H54 (cell line): ENCODE measurements at regions not wholly inside any gene's neighbourhood (a gene's known extent, or its start where the extent isn't known, plus 50 kb on each side); places are given as distances from the start of the nearest gene placed in this dataset.

ENCODE experiments used
- DNase-seq: peaks from one replicate; pipeline ENCODE4 v3.0.0; 2011; ENCODE audit warnings: low spot score, mixed read lengths; ENCODE audit not compliant: insufficient read length
- FAIRE-seq: peaks from 3 replicates; lab custom pipeline; 2011; peaks lifted over from hg19 to GRCh38; lab: Jason Lieb, UNC
- POLR2A ChIP-seq: IDR thresholded peaks from 2 replicates; pipeline ENCODE4 v1.6.1; 2011; ENCODE audit warnings: low read depth, mild to moderate bottlenecking, low read length

DNA sequence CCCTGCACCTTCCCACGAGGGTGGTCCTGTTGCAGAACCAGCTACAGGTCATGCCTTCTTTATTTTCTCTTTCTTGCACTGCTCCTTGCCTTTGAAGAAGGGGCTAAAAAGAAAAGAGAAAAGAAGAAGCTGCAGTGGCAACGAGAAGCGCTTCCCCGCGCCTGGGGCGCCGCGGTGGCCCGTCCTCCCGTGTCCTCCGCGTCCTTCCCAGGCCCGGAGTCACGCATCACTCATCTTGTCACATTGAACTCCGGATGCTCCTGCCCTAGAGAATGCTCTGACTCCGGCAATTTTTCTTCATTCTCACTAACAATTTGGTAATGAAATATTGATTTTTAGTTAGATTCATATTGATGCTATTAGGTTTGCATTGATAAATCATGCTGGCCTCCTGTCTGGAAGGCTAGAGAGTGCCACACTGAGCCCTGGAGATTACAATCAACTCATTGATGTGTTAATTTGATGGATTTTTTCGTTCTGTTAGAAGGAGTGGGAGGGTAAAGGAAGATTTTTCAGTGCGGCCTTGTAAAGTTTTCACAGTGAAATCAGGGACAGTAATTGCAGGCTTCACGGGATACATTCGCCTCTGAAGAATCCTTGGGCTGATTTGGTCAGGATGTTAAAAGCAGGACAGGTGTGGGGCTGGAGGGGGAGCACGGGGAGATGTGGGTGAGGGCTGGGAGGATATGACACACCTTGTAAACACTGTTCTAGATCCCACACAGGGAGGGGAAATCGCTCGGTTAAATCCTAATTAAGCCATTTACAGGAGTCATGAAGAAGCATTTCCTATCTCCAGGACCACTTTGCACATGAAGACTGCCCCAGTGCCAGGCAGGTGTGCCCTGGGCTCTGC, 349.3 kb downstream of the ZNF516 start:
- DNase-seq, result no peak
- TF ChIP-seq POLR2A, result no peak
- FAIRE-seq, result no peak

DNA sequence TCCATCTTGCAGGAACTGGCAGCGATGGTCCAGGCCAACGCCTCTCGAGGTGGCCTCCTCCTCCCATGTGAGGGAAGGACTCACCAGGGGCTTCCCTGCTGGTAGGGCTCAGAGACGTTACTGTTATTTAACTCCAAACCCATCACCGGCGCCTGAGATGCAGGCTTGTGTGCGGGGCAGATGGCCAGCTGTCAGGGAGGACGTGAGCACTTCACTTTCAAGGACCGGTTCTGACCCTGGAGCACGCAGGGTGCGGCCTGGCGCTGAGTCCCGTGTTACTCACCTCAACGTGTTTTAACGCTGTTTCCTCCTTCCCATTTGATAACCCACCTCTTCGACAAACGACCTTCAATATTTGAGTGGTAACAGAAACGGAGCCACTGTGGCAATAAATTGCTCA, 350.2 kb downstream of the ZNF516 start:
- FAIRE-seq (no peak), DNase-seq (no peak)
- TF ChIP-seq POLR2A, result no peak

DNA sequence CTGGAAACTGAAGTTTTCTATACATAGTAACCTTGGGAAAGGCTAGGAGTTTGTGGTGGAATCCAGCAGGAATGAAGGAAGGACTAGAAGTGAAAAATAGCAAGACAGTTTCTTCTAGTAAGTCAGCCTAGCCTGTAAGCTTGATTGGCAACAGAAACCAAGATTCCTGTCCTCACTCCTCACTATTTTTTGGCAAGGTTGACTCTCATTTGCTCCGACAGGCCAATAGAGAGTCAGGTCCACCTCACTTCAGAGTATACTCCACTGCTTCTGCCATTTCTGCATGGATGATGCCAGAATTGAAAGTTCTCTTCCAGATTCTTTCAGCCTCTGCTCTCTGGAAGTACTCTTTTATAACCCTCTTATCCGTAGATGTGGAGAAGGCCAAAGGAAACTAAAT, 352.4 kb downstream of the ZNF516 start:
- no peak for DNase-seq
- FAIRE-seq, result no peak
- TF ChIP-seq POLR2A, result no peak

DNA sequence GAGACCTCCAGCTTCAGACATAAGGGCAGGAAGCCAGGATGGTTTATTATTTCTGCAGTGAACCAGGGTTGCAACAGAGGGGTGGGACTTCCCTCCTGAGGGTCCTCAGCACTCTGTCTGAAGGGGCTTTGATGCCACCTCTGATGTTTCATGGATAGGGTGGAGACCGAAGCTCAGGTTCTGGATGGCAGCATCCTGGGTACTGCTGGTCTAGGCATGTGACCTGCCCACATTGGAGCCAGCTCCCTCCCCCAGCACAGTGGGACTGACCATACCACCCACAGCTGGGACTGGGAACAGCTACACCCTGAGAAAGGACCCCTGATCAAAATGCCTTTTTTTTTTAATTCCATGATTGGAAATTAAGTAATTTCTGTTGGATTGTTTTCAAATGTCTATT, 355.2 kb downstream of the ZNF516 start:
- DNase-seq, result no peak
- FAIRE-seq, result no peak
- TF ChIP-seq POLR2A, result no peak

DNA sequence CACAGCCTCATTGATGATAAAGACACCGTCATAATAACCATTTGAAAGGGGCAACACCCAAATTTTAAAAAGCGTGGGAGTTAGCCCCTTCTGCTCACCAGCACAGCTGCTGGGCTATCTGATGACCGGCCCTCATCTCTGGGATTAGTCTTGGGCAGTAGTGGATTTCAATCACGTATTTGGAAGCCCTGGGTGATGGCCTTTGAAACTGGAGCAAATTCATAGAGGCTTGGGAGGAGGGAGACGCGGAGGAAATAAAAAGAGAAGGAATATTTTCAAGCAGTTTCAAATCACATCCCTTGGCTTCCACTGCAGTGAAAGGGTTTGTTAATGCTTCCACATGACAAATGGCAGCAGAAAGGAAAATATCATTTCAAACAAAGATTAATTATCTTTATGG, 357.8 kb downstream of the ZNF516 start:
- TF ChIP-seq POLR2A, result no peak
- FAIRE-seq, result no peak
- no peak for DNase-seq

DNA sequence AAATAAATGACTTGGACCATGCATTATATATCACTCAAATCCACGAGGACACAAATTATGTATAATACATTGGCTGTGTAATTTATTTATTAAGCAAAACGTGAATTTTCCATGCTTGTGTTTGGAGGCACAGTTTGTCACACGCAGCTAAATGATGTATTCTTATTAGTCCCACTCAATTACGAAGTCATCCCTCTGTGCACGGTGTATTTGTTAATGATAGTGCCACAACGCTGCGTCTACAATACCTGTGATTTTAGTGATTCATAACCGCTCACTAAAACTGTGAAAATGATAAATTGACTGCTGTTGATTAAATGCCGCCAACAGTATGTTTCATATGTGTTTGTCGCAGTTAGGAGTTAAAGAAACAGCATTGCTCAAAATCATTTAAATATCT, 358.3 kb downstream of the ZNF516 start:
- DNase-seq (no peak), FAIRE-seq (no peak)
- no peak for TF ChIP-seq POLR2A

DNA sequence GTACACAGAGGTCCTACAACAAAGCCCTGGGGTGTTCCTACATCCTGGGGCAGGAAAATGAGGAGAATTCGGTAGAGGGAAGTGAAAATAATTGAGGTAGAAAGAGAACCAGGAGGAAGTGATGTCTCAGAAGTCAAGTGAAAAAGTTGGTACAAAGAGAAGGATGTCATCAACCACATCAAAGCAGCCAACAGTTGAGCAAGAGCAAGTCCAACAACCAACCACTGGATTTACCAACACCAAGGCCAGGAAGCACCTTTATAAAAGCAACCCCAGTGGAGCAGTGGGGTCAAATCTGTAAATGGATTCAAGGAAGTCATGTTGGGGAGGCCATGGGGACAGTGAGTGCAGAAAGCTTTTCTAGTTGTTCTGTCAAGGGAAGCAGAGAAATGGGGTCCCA, 360.4 kb downstream of the ZNF516 start:
- FAIRE-seq (no peak), DNase-seq (no peak)
- no peak for TF ChIP-seq POLR2A

DNA sequence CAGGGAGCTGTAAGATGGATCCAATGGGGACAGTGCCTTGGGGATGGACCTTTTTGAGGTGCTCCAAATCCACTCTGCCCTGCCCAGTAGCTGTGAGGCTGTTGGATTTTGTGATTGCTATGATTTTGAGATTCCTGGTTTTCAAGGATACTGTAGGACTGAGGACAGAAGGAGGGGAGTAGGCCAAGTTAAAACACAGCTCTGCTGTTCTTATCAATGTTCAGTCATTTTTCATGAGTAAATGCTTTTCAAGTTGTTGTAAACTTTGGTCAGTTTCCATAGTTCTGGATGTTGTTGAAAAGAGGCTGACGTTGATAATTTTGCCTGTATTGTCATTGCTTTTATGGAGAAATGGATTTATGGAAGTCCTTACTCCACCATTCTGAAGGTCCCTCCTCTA, 361.2 kb downstream of the ZNF516 start:
- DNase-seq, result no peak
- TF ChIP-seq POLR2A, result no peak
- FAIRE-seq, result no peak

DNA sequence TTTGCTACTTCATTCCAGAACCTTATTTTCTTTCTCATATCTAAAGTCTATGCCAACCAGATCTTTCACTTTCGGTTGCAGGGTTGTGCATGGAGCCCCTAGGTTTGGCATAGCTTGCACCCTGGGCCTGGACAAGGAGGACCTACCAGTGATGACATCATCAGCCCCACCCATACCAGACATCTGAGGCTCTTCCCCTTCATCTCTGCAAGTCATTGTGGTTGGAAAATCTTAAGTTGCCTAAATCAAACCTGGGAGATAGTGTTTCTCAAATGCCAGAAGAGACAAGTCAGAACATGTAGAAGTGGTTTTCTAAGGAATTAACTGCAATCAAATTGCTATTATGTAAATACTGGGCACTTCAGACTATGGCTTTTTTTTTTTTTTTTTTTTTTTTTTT, 363.3 kb downstream of the ZNF516 start:
- TF ChIP-seq POLR2A, result no peak
- DNase-seq, result no peak
- FAIRE-seq, result no peak

DNA sequence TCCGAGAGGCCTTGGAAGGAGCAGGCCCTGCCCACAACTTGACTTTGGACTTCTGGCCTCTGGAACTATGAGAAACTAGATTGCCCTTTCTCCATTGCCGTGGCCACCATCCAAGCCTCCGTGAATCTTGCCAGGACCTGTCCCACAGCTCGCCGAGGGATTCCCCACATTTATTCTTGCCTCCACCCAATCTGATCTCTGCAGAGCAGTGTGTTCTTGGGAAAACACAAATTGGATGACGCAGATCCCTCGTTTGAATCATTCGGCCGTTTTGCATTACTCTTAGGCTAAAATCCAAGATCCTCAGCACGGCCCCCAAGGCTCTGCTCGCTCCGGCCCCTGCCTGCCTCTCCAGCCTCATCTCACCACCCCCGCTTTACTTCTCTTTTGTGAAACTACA, 364.2 kb downstream of the ZNF516 start:
- no peak for DNase-seq
- TF ChIP-seq POLR2A, result no peak
- no peak for FAIRE-seq

DNA sequence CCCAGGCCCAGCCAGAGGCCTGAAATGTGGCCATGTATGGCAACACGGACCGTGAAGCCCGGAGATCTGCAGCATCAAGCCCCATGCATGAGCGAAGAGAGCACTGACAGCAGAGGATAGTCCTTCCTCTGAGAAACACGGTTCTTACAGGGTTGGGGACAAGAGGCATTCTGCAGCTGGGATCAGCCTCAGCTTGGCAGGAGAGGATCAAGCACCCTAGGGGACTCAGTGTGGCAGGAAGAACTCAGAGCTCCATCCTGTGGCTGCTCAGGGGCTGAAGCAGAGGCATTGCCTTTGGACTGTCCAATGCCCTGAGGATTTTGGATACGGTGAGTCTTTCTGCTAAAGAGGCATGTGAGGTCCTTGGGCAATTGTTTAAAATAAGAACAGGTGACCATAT, 368.7 kb downstream of the ZNF516 start:
- FAIRE-seq, result no peak
- DNase-seq, result no peak
- no peak for TF ChIP-seq POLR2A

DNA sequence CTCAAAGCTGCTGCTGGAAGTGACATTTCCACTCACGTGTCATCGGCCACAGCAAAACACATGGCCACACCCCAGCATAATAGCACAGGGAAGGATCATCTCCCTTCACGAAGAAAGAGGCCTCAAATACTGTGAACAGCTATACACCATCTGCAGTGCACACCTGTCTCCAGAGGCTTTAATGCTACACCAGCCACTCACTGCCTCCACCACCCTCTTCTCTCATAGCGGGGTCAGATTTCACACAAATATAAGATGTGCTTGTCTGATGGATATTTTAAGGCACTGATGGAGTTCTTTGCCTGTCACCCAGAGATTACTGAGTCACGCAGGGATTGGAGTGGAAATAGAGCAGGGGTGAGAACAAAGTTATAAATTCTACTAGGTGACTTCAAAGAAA, 374.0 kb downstream of the ZNF516 start:
- no peak for DNase-seq
- no peak for TF ChIP-seq POLR2A
- no peak for FAIRE-seq

DNA sequence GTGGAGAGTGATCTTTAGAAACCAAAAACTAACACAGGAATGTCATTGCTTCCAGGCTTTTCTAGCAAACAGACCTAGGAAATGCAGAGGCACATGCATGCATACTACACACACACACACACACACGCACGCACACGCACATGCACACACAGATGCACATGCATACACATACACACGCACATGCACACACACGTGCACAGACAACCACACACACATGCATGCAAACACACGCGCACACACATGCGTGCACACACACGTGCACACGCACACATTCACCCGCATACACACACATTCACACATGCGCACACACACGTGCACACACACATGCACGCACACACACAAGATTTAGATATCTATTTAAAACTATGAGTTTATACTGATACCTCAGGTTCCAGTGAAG, 379.5 kb downstream of the ZNF516 start:
- FAIRE-seq, result no peak
- DNase-seq, result no peak

DNA sequence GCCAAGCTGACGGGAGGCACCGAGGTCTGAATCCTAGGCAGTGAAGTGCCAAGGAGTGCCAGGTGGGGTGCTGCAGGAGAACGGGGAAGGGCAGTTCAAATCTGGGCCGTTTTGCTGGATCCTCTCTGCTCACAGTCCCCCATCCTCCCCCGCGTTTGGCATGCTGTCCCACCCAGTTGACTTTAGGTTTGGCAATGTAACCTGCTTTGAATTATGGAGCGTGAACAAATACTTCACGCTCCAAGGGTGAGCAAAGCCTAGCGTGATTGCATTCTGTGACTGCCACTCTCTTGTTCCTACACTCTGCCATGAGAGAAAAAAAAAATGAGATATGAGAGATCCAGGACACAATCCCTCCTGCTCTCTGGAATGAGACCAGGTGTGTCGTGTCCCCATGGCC, 381.9 kb downstream of the ZNF516 start:
- no peak for FAIRE-seq
- TF ChIP-seq POLR2A, result no peak
- DNase-seq, result no peak

More for the DNA sequence above, 379.5 kb downstream of the ZNF516 start:
- TF ChIP-seq POLR2A, result no peak

DNA sequence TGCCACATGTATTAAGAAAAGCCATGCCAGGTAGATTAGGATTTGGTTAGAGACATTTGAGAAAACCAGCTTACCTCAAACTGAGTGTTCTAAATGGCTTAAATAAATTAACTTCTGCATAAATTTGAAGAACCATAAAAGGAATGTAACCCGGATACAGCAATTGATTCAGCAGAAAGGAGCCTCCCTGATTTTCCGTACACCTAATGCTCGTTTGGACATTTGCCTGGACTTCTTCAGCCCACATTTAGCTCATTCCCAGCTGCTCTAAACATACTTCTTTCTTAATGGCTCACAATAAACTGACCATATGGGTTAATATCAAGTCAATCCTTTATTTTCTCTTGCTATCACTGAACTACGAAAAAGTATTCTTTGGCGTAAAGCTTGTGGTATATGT, 392.4 kb downstream of the ZNF516 start:
- no peak for TF ChIP-seq POLR2A
- DNase-seq, result no peak
- FAIRE-seq, result no peak
